NT2/D1 (cell line): ENCODE measurements at regions not wholly inside any gene's neighbourhood (a gene's known extent, or its start where the extent isn't known, plus 50 kb on each side); places are given as distances from the start of the nearest gene placed in this dataset.

ENCODE experiments used
- DNase-seq: peaks from one replicate; pipeline ENCODE4 v3.0.0-alpha.2; 2011; ENCODE audit warnings: low read depth, low spot score
- H3K27me3 ChIP-seq: 2 replicates; pipeline ENCODE4 v1.6.0; 2011; ENCODE audit warnings: mild to moderate bottlenecking; ENCODE audit not compliant: insufficient read length, insufficient read depth
- H3K36me3 ChIP-seq: 2 replicates; pipeline ENCODE4 v1.6.1; 2011; ENCODE audit warnings: mild to moderate bottlenecking, low read length, mixed read lengths; ENCODE audit not compliant: insufficient read depth, insufficient read length
- H3K4me1 ChIP-seq: 2 replicates; pipeline ENCODE4 v1.5.1; 2011; ENCODE audit not compliant: insufficient read depth, insufficient read length
- H3K4me3 ChIP-seq: 2 replicates; pipeline ENCODE4 v1.5.1; 2011; ENCODE audit warnings: low read depth; ENCODE audit not compliant: insufficient read length
- H3K9ac ChIP-seq: 2 replicates; pipeline ENCODE4 v1.6.0; 2011; ENCODE audit warnings: low read depth; ENCODE audit not compliant: insufficient read length
- H3K9me3 ChIP-seq: 2 replicates; pipeline ENCODE4 v1.5.1; 2011; ENCODE audit warnings: mild to moderate bottlenecking, low read length; ENCODE audit not compliant: insufficient read depth
- SUZ12 ChIP-seq: IDR thresholded peaks from 2 replicates; pipeline ENCODE4 v1.6.1; 2011; ENCODE audit not compliant: insufficient read length, insufficient read depth; ENCODE audit errors: extremely low read depth
- YY1 ChIP-seq: IDR thresholded peaks from 2 replicates; pipeline ENCODE4 v1.6.1; 2011; ENCODE audit not compliant: insufficient read length, insufficient read depth
- ZNF274 ChIP-seq: IDR thresholded peaks from 2 replicates; pipeline ENCODE4 v1.6.1; 2011; ENCODE audit warnings: mild to moderate bottlenecking, low read depth, low read length

DNA sequence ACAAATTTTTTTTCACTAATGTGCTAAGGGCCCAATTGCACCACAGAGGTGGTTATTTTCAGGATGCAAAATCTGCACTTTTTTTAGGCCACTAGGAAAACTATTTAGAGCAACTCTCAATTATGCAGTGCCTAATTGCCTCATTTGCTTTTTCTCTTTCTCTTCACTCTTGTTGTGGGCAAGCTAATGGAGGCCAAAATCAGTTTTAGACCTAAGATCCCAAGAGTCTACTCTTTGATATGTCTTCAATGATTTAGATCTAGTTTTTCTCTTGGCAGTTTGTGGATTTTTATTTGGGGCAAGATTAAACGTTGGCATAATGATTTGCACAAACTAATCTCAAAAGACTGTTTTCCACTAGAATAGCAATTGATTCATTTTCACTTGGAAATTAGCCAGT, 1996.9 kb downstream of the LRRC4C start:
- Histone ChIP-seq H3K9ac (no peak overlapping the region), H3K4me3 (no peak overlapping the region), H3K36me3 (no peaks in the 10 kb centered on the region), H3K9me3 (no peaks in the 10 kb centered on the region), H3K27me3 (no peaks in the 10 kb centered on the region), H3K4me1 (no peaks in the 10 kb centered on the region)
- TF ChIP-seq ZNF274: no peak
- no peak for TF ChIP-seq YY1
- no peak for TF ChIP-seq SUZ12
- no peak for DNase-seq

DNA sequence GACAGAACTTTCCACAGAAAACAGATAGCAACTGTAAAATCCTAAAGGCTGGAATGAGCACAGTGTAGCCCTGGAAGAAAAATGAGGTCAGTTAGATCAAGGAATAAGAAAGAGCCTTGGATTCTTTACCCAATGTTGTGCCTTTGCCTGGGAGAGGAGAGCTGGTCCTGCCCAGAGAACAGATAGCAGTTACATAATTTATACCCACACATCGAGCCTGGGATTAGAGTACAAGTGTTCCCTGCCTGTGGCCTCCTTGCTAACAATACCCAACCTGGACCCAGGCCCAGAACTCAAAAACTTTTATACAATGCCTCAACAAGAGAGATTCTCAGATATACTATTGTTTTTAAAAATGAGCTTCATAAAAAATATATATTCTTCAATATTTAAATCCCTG, 1998.4 kb downstream of the LRRC4C start:
- H3K4me1 ChIP-seq: no peaks in the 10 kb centered on the region
- H3K9ac ChIP-seq: no peak overlapping the region
- no peaks in the 10 kb centered on the region for H3K9me3 ChIP-seq
- TF ChIP-seq ZNF274 (no peak), SUZ12 (no peak)
- no peaks in the 10 kb centered on the region for H3K36me3 ChIP-seq
- H3K4me3 ChIP-seq: no peak overlapping the region
- no peak for DNase-seq
- H3K27me3 ChIP-seq: no peaks in the 10 kb centered on the region

- Histone ChIP-seq H3K36me3 (no peaks in the 10 kb centered on the region), H3K27me3 (no peaks in the 10 kb centered on the region), H3K4me3 (no peak overlapping the region), H3K9me3 (no peaks in the 10 kb centered on the region), H3K9ac (no peak overlapping the region), H3K4me1 (no peaks in the 10 kb centered on the region)
- no peak for DNase-seq
- TF ChIP-seq YY1 (no peak), SUZ12 (no peak), ZNF274 (no peak)
Measured at GRCh38 chr11:39459606-39460005, 1999.8 kb downstream of the LRRC4C start.

- no peak for TF ChIP-seq ZNF274
- TF ChIP-seq SUZ12: no peak
- TF ChIP-seq YY1: no peak
- H3K36me3 ChIP-seq: no peaks in the 10 kb centered on the region
- H3K27me3 ChIP-seq: no peaks in the 10 kb centered on the region
- H3K4me1 ChIP-seq: no peaks in the 10 kb centered on the region
- no peak for DNase-seq
- H3K9me3 ChIP-seq: no peaks in the 10 kb centered on the region
- no peak overlapping the region for H3K9ac ChIP-seq
- H3K4me3 ChIP-seq: no peak overlapping the region
Measured at GRCh38 chr11:39458481-39458880, 2001.0 kb downstream of the LRRC4C start.

- Histone ChIP-seq H3K4me1 (no peaks in the 10 kb centered on the region), H3K4me3 (no peak overlapping the region)
- DNase-seq: no peak
Measured at GRCh38 chr11:39443424-39444022, 2015.9 kb downstream of the LRRC4C start.

GRCh38 chr11:39442177-39442576, 2017.3 kb downstream of the LRRC4C start:
- Histone ChIP-seq H3K4me1 (no peaks in the 10 kb centered on the region), H3K27me3 (no peaks in the 10 kb centered on the region), H3K9me3 (peaks cover 10% of the 10 kb centered on the region; the same call in 1 of the 2 replicates), H3K9ac (no peak overlapping the region), H3K36me3 (no peaks in the 10 kb centered on the region), H3K4me3 (no peak overlapping the region)
- no peak for DNase-seq
- TF ChIP-seq YY1: no peak
- no peak for TF ChIP-seq SUZ12
- TF ChIP-seq ZNF274: no peak

More at GRCh38 chr11:39443424-39444022, 2015.9 kb downstream of the LRRC4C start:
- TF ChIP-seq ZNF274: no peak
- no peak for TF ChIP-seq SUZ12
- no peak for TF ChIP-seq YY1
- no peaks in the 10 kb centered on the region for H3K36me3 ChIP-seq
- no peak overlapping the region for H3K9ac ChIP-seq
- H3K9me3 ChIP-seq: peaks cover 10% of the 10 kb centered on the region; the same call in 1 of the 2 replicates
- H3K27me3 ChIP-seq: no peaks in the 10 kb centered on the region

DNA sequence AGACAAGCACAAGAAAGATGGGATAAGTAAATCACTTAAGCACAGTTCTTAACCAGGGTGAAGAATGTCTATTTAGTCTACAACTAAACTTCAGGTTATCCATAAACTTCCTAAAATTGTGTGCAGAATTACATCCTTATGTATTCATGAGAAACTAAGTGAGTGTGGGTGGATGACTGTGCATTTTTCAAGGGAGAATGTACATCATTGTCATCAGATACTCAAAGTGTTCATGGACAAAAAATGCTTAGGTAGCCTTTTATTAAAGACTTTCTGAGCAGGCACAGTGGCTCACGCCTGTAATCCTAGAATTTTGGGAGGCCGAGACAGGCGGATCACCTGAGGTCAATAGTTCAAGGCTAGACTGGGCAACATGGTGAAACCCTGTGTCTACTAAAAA, 2023.8 kb downstream of the LRRC4C start:
- Histone ChIP-seq H3K27me3 (no peaks in the 10 kb centered on the region), H3K4me3 (no peak overlapping the region), H3K4me1 (no peaks in the 10 kb centered on the region), H3K36me3 (no peaks in the 10 kb centered on the region), H3K9ac (no peak overlapping the region), H3K9me3 (no peaks in the 10 kb centered on the region)
- DNase-seq: no peak
- TF ChIP-seq SUZ12: no peak
- no peak for TF ChIP-seq YY1
- no peak for TF ChIP-seq ZNF274
